ENCODE measurements at regions not wholly inside any gene's neighbourhood (a gene's known extent, or its start where the extent isn't known, plus 50 kb on each side); places are given as distances from the start of the nearest gene placed in this dataset.
A peak's percentile ranks its signal among the peaks of the same experiment; 100 is the strongest.

GRCh38 chr14:104309657-104310369 is 171.4 kb downstream of the KIF26A start:
- ATAC-seq (ENCODE audit: low read depth), result no peak; the same call in 2 of the 3 replicates
- DNase-seq (ENCODE audit: low spot score), result peak; percentile 34
- Histone ChIP-seq H3K36me3 (ENCODE audit: low read depth) (no peaks in the 10 kb centered on the region), H3K4me3 (ENCODE audit: severe bottlenecking) (no peak overlapping the region), H3K4me1 (ENCODE audit: insufficient read depth, poor library complexity, severe bottlenecking) (no peaks in the 10 kb centered on the region), H3K9me3 (ENCODE audit: severe bottlenecking) (no peaks in the 10 kb centered on the region), H3K27me3 (ENCODE audit: insufficient read depth, poor library complexity, severe bottlenecking) (peaks cover 25% of the 10 kb centered on the region), H3K27ac (ENCODE audit: poor library complexity, severe bottlenecking) (no peak overlapping the region)
- TF ChIP-seq CTCF (IDR thresholded peaks at IDR 0.05; ENCODE audit: poor library complexity, severe bottlenecking), result no peak

- no peak overlapping the region for H3K27ac ChIP-seq (ENCODE audit: poor library complexity, severe bottlenecking)
- H3K4me1 ChIP-seq (ENCODE audit: insufficient read depth, poor library complexity, severe bottlenecking), result no peaks in the 10 kb centered on the region
- no peaks in the 10 kb centered on the region for H3K9me3 ChIP-seq (ENCODE audit: severe bottlenecking)
- no peak for TF ChIP-seq CTCF (IDR thresholded peaks at IDR 0.05; ENCODE audit: poor library complexity, severe bottlenecking)
- DNase-seq (ENCODE audit: low spot score) (no peak), ATAC-seq (ENCODE audit: low read depth) (no peak)
- H3K4me3 ChIP-seq (ENCODE audit: severe bottlenecking), result no peak overlapping the region
- no peaks in the 10 kb centered on the region for H3K36me3 ChIP-seq (ENCODE audit: low read depth)
- peaks cover 27% of the 10 kb centered on the region for H3K27me3 ChIP-seq (ENCODE audit: insufficient read depth, poor library complexity, severe bottlenecking)
Measured at GRCh38 chr14:104311358-104311757, 173.0 kb downstream of the KIF26A start.

GRCh38 chr14:104313674-104314073 is 175.3 kb downstream of the KIF26A start:
- Histone ChIP-seq H3K27ac (ENCODE audit: poor library complexity, severe bottlenecking) (no peak overlapping the region), H3K4me1 (ENCODE audit: insufficient read depth, poor library complexity, severe bottlenecking) (no peaks in the 10 kb centered on the region), H3K27me3 (ENCODE audit: insufficient read depth, poor library complexity, severe bottlenecking) (peaks cover 50% of the 10 kb centered on the region), H3K9me3 (ENCODE audit: severe bottlenecking) (no peaks in the 10 kb centered on the region), H3K36me3 (ENCODE audit: low read depth) (no peaks in the 10 kb centered on the region), H3K4me3 (ENCODE audit: severe bottlenecking) (no peak overlapping the region)
- DNase-seq (ENCODE audit: low spot score) (peak; percentile 8), ATAC-seq (ENCODE audit: low read depth) (no peak)
- TF ChIP-seq CTCF (IDR thresholded peaks at IDR 0.05; ENCODE audit: poor library complexity, severe bottlenecking), result no peak

GRCh38 chr14:104314251-104314941 is 176.0 kb downstream of the KIF26A start:
- Histone ChIP-seq H3K9me3 (ENCODE audit: severe bottlenecking) (no peaks in the 10 kb centered on the region), H3K4me1 (ENCODE audit: insufficient read depth, poor library complexity, severe bottlenecking) (no peaks in the 10 kb centered on the region), H3K4me3 (ENCODE audit: severe bottlenecking) (no peak overlapping the region), H3K27ac (ENCODE audit: poor library complexity, severe bottlenecking) (no peak overlapping the region), H3K27me3 (ENCODE audit: insufficient read depth, poor library complexity, severe bottlenecking) (peaks cover 55% of the 10 kb centered on the region), H3K36me3 (ENCODE audit: low read depth) (no peaks in the 10 kb centered on the region)
- TF ChIP-seq CTCF (IDR thresholded peaks at IDR 0.05; ENCODE audit: poor library complexity, severe bottlenecking), result no peak
- ATAC-seq (ENCODE audit: low read depth), result no peak
- peak; percentile 61 for DNase-seq (ENCODE audit: low spot score)

GRCh38 chr14:104315169-104315568 is 176.8 kb downstream of the KIF26A start:
- Histone ChIP-seq H3K4me3 (ENCODE audit: severe bottlenecking) (no peak overlapping the region), H3K27ac (ENCODE audit: poor library complexity, severe bottlenecking) (no peak overlapping the region), H3K36me3 (ENCODE audit: low read depth) (no peaks in the 10 kb centered on the region), H3K27me3 (ENCODE audit: insufficient read depth, poor library complexity, severe bottlenecking) (peaks cover 62% of the 10 kb centered on the region), H3K4me1 (ENCODE audit: insufficient read depth, poor library complexity, severe bottlenecking) (no peaks in the 10 kb centered on the region), H3K9me3 (ENCODE audit: severe bottlenecking) (no peaks in the 10 kb centered on the region)
- DNase-seq (ENCODE audit: low spot score) (no peak), ATAC-seq (ENCODE audit: low read depth) (no peak)
- TF ChIP-seq CTCF (IDR thresholded peaks at IDR 0.05; ENCODE audit: poor library complexity, severe bottlenecking), result no peak
